Activated T-cell treated with anti-CD3 and anti-CD28 coated beads, Interleukin-2, amount 50 U/mL, for 48 hours (primary cell): ENCODE measurements at regions not wholly inside any gene's neighbourhood (a gene's known extent, or its start where the extent isn't known, plus 50 kb on each side); places are given as distances from the start of the nearest gene placed in this dataset.

Source experiments
- DNase-seq, 2 experiments: peaks; one replicate each; pipeline ENCODE4 v3.0.0-alpha.2; 2020

DNA sequence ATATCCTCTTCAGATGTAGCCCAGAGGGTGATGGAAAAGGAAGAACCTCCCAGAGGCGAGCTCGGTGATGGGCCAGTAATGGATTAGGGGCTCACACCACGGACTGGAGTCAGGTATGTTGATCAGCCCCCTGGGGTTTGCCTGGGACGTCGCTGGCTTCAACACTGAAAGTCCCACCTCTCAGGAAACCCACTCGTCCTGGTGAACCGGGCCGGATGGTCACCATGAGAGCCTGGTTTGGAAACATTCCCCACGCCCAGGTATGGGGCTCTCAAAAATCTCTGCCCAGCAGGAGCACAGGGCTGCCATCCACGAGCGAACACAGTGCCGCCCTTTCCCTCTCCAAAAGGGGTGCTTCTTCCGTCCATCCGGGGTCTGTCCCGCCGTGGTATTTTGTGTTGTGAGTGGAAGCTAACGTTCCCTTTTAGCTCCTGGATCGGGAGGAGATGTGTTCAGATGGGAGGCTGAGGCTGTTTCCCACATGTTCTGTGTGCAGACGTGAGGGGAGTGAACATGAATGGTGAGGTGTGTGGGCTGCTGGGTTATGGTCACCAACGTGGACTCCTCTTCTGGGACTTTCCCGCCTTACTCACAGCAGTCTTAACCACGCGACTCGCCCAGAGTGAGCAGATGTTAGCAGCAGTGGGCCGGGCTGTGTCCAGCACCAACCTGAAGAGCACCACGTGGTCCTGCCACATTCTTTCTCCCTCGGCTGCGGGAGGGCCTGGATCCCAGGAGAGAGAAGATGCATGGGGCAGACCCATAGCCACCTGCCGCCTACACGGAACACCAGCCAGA lies 139.2 kb downstream of the KIF26A start:
- DNase-seq, result no peak

DNA sequence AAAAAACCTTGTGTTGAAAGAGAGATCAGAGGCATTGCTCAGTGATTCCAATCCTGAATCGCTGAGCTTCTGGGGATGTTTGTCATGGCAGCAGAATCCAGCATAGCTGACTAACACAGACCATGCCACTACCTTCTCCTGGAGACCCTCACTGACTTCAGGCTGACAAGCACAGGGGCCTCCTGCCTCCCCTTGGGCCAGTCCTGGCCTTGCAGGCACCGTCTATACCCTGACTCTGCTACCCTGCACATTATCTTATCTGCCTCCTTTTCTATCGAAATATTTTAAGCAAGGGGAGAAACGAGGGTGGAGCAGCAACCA lies 139.8 kb downstream of the KIF26A start:
- DNase-seq, result no peak

DNA sequence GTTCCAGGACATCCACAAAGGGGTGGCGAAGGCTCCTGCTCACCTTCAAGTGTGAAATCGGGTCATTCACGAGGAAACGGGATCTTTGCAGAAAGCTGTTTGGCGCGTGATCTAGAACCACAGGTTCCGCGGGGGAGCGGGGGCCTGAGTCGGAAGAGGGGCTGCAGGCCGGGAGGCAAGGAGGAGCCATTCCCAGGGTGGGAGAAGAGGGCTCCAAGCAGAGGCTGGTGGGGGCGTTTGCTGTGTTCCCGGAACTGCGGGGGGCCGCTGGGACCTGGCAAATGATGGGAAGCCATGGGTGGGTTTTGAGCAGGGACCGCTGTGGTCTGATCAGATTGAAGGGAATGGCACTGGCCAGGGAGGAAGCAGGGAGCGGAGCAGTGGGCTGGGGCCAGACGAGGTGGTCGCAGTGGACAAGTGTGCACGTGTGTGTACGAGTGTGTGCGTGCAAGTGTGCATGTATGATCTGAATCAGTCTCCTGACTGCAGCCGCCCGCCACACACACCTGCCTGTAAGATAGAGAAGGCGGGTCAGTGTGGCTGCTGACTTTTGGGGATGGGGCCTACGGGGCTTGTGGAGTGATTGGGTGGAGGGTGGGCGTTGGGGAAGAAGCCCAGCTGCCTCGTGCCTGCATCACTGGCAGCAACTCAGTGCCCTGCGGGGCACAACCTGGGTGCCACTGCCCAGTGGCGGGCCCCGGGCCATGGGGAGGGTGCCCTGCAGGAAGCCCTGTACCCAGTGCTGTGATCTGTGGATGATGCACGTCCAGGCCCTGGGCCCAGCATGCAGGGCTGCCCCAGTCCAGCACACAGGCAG lies 141.9 kb downstream of the KIF26A start:
- DNase-seq, result no peak

DNA sequence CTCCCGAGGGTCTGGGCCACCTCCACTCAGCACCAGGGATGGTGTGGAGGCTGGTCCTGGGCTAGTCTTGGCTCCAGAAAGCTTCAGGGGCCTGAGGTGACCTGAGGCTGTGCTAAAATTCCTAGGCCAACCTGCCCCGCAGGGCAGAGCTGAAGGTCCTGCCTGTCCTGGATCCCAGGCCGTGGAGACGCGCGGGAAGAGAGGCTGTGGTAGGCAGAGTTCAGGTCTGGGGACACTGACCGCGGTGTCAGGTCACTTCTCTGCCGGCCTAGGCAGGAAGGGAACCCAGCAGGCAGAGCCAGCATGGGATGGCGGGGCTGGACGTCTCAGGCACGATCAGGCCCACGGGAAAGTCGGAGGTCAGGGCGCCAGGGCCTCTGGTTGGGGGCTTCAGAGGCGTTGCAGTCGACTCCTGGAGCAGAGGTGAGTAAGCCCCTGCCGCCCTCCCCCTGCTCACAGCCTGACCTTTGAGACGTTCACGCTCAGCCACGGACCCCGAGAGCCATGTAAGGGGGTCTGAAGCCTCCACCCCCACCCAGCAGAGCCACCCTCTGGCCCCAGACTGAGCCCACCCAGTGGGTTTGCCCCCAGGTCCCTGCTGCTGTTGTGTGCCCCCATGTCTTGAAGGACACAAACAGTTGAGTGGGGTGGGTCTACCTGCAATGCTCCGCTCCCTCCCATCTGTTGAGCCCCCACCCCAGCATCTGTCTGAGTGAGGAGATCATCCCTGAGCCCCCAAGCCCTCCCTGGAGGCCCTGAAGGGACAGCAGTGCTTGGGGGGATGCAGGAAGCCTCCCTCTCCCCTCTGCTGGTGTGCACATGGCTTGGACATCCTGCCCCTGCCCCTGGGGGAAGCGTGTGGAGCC lies 142.7 kb downstream of the KIF26A start:
- DNase-seq, result no peak

DNA sequence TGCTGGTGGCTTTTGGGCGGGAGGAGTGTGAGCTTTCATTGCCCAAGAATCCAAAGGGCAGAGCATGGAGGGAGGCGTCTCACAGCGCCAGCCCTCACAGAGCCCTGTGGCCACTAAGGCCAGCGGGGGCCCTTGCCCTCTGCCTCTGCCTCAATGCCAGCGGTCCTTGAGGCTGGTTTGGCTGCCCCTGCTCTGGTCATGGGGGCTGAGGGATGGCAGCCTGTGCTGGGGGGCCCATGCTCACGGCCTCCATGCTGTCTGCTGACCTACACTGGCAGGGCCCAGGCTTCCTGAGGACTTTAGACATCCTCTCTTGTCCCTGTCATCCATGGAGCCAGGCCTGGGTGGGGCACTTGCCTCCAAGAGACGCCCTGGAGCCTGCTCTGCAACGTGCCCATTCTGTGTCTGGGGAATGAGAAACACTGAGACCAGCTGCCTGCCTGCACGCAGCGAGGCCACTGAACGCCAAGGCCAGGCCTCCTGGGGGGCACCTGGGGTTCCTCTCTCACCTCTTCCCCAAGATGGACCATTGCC lies 143.4 kb downstream of the KIF26A start:
- no peak for DNase-seq

DNA sequence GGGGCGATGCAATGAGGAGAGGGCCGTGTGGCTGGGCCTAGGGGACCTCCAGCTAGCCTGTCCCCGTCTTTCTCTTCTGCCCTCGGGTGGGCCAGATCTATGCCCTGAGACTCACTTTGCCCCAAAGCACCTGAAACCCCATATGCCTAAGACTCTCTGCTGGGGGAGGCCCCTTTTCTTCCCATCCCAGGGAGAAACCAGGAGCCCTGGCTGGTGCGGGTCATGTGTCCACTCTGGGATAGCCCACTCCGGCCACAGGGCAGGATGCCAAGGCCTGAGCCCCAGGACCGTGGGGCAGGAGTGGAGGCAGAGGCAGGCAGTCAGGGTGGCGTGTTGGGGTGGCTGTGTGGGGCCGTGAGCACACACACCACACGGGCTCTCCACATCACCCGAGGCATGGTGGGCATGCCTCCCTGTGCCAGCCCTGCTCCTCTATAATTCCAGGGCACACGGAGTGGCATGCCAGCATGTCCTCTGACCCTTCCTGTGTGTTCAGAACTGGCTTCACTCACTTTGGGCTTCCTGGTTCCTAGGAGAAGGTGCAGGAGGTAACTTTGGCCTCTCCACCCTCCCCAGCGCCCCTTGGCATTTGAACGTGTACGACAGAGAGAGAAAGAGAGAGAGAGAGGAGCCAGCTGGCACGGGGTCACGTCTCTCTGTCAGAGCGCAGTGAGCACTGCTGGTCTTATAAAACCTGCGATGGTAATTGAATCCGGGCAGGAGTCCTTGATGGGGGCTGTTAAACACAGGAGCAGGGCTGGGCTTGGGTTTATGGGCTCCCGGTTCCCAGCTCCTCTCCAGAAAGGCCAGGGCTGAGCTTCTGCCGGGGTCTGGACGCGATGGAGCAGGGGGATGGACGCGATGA lies 144.2 kb downstream of the KIF26A start:
- DNase-seq, result no peak

DNA sequence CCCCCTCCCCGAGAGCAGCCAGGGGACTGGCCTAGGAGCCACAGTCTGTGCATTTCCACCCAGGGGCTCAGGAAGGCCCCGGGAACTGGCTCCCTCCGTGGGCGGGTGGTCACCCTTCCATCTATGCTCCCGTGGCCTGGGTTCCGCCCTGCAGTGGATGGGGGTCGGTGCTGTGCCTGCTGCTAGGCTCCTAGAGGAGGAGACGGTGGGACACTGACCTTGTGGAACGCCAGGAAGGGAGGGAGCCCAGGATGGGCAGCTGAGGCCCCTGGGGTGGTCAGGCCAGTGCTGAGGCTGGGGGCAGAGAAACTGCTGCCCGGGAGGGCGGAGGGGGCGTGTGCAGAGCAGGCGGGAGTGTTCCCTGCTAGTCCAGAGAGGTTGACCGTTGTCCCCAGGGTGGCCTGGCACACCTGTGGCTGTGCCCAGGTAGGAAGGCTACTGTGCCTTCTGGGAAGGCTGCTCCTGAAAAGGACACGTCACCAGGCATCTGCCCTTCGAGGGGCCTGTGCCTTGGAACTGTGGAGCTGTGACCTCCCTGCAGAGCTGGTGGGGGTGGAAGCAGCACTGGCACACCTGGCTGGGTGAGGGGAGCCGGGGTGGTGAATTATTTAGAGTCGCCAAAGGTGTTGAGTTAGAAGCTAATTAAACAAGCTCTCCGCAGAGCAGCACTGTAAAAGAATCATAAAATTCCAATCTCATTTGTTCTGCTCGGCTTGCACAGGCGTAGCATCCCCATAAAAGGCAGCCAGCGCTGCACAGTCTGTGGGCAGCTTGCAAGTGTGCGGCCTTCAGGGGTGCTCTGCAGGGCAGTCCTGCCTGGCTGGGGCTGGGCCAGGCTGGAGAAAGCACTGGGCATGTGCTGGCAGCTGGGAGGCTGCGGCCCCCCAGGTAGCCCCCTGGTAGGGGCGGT lies 145.1 kb downstream of the KIF26A start:
- DNase-seq, result no peak

DNA sequence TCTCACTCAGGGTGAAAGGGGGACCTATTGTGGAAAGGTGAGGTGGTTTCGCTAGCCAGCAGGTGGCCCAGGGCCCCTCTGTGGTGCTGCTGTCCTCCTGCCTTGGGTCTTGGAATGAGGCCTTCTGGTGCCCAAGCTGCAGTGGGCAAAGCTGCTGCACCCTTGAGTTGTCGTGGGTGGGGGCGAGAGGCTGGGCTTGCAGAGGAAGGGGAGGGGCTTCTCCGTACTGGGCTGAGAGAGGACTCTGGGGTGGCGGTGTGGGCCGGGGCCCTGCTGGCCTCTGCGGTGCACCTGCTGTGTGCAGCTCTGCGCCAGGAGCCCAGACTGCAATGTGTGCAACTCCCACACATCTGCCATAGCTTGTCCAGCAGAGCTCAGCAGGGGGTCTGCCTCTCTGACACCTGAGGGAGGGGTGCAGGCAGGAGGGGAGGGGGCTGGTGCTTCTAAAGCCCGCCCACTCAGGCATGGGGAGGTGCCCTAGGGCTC lies 145.8 kb downstream of the KIF26A start:
- DNase-seq, result no peak

DNA sequence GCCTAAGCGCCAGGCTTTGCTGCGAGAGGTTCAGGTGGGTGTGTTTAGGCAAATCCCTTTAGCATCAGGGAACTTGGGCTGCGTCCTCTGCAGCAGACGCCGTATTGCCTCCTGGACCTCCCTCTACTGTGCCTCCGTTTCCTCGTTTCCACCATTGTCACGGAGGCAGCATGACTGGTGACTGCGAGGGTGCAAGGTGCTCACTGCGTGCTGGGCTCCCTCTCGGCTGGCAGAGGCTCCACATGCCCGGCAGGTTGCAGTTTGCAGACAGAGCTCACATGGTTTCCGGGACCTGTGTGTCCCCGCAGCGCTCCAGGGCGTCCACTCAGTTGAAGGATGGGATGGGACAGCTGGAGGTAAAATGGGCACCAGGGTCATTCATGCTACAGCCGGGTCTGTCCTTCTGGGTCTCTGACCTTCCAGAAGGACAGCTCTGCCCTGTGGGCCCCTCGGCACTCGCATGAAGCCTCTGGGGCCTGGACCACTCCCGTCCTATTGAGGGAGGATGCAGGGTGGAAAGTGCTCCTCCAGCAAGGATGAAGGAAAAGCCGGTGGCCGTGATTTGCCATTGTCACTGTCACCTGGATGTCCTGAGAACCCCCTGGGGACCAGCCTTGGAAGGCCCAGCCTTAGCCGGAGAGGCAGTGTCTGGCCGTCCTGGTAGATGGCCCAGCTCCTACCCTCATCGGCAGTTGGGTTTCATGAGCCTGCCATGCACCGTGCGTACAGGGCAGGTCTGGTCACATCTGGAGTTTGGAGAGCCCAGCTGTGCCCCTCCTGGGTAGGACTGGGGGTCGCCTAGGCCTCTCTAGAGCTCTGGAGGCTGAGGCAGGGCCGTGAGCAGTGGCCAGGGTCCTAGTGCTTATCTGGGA lies 146.5 kb downstream of the KIF26A start:
- DNase-seq, result no peak

DNA sequence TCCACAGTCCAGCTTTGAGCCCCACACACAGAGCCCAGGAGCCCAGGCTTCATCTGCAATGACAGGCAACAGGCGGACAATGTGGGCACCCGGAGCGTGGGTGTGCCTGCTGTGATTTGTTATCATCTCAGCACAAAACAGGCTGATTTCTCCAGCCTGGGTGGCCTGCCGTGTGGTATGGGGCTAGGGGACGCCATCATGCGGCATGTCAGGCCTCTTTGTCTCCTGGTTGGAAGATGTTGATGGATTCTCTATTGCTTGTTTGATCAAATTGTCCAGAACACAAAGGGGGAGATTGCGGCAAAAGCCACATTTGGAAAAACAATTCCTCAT lies 147.1 kb downstream of the KIF26A start:
- no peak for DNase-seq

DNA sequence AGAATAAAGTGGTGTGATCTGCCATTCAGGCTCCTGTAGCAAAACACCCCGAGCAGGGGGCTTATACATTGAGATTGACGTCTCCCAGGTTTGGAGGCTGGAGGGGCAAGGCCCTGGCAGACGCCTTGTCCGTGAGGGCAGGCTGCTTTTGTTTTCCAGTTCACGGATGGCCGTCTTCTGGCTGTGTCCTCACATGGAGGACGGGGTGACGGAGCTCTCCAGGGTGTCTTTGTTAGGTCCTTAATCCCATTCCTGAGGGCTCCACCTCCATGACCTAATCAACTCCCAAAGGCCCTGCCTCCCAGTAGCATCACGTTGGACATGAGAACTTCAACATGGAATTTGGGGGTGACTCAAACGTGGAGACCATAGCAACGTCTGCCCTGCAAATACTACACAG lies 147.7 kb downstream of the KIF26A start:
- DNase-seq, result no peak

DNA sequence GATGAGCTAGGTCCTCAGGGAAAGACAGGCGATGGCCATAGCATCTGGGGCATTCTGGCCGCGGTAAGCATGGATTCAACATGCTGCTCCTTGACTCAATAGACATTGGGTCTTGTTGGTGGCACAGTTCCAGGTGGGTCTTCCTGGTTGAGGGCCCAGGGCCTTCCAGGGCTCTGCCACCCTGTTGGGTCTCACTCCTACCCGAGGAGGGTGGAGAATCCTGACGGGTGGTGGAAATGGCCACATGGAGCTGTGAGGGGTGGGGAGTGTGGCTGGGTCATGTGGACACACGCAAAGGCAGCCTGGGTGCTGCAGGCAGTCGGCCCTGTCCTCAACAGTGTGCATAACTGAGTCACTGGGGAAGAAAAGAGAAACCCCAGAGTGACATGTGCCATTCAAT lies 148.1 kb downstream of the KIF26A start:
- no peak for DNase-seq

DNA sequence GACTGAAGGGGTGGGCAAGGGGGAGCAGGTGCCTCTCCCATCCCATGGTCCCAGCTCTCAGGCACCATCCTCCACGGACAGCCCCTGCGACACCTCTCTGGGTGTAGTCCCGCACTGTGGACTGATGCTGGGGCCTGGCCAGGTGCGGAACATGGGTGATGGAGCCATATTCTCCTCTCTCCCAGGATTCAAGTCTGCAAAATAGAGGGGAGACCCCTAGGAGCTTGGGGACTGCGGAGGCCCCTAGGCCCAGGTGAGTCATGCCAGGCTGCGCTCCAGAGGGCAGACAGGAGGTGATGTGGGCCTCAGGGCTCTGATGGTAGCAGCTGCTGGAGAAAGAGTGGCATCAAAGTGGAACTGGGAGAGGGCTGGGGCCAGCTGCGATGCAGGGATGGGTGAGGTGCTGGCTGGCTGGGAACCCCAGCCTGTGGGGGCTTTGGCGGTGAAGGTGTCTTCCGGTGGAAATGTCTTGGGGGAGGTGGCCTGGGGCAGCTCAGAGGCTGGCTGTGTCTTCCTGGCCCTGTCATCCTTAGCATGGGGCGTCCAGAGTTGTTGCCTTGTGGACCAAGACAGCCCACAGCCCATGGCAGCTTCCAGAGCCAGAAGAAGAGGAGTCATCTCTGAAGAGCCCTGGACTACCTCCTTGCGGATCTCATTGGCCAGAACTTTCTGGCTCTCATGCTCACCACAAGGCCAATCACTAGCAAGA lies 149.1 kb downstream of the KIF26A start:
- no peak for DNase-seq

DNA sequence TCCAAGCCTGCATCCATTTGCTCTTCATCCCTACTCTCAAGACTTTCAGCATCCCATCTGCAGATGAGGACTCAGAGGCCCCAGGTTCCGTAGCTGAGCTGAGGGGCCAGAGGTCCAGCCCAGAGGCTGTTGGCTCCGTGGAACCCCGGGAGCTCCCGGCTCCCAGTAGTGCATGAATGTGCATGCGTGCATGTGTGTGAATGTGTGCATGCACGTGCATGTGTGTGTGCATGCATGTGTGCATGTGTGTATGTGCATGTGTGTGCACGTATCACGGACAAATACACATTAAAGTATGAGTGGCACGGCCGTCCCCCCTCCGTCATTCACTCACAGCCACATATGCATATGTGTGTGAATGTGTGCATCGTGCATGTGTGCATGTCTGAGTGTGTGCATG lies 149.9 kb downstream of the KIF26A start:
- DNase-seq, result no peak

DNA sequence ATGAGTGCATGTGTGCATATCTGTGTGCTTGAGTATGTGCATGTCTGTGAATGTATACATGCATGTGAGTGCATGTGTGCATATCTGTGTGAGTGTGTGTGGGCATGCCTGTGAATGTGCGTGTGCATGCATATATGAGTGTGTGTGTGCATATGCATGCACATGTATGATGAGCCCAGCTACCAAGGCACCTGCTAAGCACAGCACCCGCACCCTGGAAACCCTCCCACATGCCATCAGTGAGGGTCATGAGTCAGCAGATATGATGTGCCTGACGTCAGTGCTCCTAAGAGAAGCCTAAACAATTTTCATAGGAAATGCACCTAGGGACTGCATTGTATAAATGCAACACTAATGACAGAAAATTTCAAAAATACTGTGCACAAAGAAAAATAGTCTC lies 151.1 kb downstream of the KIF26A start:
- no peak for DNase-seq

DNA sequence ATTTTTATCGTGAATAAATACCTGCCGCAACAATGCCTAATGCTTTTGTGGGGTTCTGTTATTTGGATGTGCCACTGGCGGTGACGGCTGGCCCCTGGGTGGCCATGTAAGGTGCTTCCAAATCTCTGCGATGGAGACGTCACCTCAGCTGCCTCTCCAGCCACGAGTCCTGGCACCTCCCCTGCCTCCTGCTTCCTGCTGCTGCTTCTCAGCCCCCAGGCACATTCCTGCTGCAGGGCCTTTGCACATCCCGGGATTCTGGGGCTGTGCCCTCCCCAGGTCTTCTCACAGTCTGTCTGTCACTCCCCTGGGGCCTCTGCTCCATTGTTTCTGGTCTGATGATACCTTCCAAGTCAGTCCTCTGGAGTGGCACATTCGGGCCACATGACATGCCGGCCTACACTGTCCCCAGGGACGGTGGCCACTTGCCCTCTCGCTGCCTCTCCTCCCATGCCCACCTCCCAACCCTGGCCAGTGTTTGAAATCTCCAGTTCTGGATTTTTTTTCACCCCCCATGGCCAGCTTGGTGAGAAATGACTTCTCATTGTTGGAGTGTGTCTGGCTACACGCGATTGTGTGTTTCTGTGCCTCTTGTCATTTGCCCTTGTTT lies 151.8 kb downstream of the KIF26A start:
- no peak for DNase-seq

DNA sequence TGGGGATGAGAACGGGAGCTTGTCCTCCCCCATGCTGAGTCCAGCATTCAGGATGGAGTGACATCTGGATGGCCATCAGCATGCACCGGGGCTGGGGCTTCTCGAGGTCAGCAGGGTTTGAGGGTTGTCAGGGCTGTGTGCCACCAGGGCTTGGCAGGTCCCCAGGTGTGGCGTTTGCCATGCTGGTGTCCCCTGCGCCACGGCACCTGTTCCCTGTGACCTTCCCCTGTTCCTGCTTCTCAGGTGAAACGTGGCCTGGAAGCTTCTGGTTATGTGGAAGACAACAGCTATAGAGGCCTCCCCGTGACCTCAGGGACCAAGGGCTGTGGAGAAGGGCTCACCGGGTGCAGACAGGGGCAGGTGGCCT lies 152.4 kb downstream of the KIF26A start:
- no peak for DNase-seq

DNA sequence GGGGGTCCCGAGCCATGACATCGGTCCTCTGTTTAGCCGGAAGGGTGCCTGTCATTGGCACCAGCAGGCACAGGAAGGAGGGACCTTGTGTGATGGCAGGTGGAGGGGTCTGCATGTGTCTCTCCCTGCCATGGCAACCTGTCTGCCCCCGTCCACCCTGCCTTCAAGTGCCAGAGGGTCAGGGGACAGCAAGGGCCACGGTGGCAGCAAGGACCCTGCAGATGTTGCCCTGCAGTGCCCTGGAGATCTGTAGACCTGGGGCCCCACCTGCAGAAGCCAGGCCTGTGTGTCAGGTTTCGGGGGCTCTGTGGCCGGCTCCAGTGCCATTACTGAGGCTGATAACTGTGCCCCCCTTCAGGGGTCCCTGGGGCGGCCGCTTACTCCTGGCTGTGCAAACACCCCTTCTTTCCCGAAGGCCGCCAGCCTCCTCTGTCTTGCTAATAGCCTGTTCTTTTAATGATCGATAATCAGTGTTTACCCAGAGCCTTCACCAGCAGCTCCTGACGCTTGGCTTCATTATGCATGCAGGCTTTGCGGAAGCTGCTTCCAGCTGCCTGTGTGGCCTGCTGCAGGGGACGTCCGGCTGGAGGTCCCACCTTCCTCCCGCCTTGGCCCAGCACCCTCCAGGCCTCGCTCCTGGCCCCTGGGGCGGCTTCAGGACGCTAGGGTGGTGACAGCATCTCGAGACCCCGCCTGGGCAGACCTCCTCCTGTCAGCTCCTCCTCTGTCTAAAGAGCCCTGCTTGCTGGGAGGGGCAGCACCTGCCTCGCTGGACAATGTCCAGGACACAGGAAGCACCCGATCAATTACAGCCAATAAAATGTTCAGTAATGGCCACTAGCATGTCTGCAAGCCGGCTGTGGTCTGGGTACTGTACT lies 153.0 kb downstream of the KIF26A start:
- no peak for DNase-seq
